ENCODE measurements at regions not wholly inside any gene's neighbourhood (a gene's known extent, or its start where the extent isn't known, plus 50 kb on each side); places are given as distances from the start of the nearest gene placed in this dataset.

DNA sequence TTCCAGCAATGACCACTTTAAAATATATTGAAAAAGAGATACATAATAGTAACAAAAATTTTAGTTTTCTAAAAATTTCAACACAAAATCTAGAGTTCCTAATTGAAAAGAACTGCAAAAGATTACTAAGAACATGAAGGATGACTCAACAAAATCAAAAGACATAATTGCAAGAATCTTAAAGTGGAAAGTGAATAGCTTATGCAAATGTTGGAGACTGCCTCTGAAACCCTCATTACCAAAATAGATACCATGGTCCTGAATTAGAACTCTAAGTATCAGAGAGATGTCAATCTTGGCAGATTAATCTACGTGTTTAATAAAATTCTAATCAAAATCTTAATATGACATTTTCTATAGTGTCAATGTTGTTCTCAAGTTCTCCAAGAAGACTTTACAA, 60.7 kb upstream of the SGO1 start:
- TF ChIP-seq, protein P1, sequence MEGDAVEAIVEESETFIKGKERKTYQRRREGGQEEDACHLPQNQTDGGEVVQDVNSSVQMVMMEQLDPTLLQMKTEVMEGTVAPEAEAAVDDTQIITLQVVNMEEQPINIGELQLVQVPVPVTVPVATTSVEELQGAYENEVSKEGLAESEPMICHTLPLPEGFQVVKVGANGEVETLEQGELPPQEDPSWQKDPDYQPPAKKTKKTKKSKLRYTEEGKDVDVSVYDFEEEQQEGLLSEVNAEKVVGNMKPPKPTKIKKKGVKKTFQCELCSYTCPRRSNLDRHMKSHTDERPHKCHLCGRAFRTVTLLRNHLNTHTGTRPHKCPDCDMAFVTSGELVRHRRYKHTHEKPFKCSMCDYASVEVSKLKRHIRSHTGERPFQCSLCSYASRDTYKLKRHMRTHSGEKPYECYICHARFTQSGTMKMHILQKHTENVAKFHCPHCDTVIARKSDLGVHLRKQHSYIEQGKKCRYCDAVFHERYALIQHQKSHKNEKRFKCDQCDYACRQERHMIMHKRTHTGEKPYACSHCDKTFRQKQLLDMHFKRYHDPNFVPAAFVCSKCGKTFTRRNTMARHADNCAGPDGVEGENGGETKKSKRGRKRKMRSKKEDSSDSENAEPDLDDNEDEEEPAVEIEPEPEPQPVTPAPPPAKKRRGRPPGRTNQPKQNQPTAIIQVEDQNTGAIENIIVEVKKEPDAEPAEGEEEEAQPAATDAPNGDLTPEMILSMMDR (IDR thresholded peaks at IDR 0.05; ENCODE audit: poor library complexity, severe bottlenecking) = no peak
- TF ChIP-seq EP300 (conservative IDR thresholded peaks at IDR 0.05; ENCODE audit: poor library complexity, severe bottlenecking) = no peak

Data from neural cell (in vitro differentiated cells).